Mucosa of descending colon (tissue), 3 donors: ENCODE measurements at regions not wholly inside any gene's neighbourhood (a gene's known extent, or its start where the extent isn't known, plus 50 kb on each side); places are given as distances from the start of the nearest gene placed in this dataset.

Experiments
- ATAC-seq: fragments of 200-7000 bp; cut with Tn5 transposase; one replicate; pipeline ENCODE4 v1.9.1; 2020; ENCODE audit warnings: mild to moderate bottlenecking, moderate library complexity
- DNase-seq, 3 donors: peaks; one replicate each; pipeline ENCODE4 v3.0.0-alpha.2; 2020
- H3K36me3 ChIP-seq: fragments of 200-600 bp; one replicate; pipeline ENCODE4 v1.8.0; 2021; ENCODE audit warnings: low read depth, mild to moderate bottlenecking
- H3K4me1 ChIP-seq: fragments of 200-600 bp; one replicate; pipeline ENCODE4 v1.8.0; 2021; ENCODE audit warnings: low read depth, mild to moderate bottlenecking
- H3K4me3 ChIP-seq: fragments of 200-600 bp; one replicate; pipeline ENCODE4 v1.8.0; 2021; ENCODE audit warnings: mild to moderate bottlenecking
- H3K9me3 ChIP-seq: fragments of 200-600 bp; one replicate; pipeline ENCODE4 v1.8.0; 2021; ENCODE audit warnings: mild to moderate bottlenecking
- intact Hi-C, 2 donors: fragments of 100-400 bp; cut with DNase I in 1 of 2; cut with micrococcal nuclease in 1 of 2; formaldehyde crosslinking; loops; one replicate each; pipeline versions ENCODE4 v1.11.0 to v1.11.1; 2022; cut with DNase I, micrococcal nuclease
- TF ChIP-seq, protein P1 (sequence below): fragments of 200-600 bp; IDR thresholded peaks from one replicate; pipeline ENCODE4 v1.8.0; 2022; ENCODE audit warnings: antibody characterized with exemption, mild to moderate bottlenecking
- donor health status: DM: no; HTN: no; CAD: no; lungs with moderate emphysema.
- donor health status: DM: no; HTN: no; CAD: no.
- donor health status: DM: no; HTN: yes; CAD: no.

- Histone ChIP-seq H3K4me3 (no peak overlapping the region), H3K9me3 (no peaks in the 10 kb centered on the region), H3K36me3 (no peaks in the 10 kb centered on the region), H3K4me1 (peaks cover 8% of the 10 kb centered on the region)
- TF ChIP-seq, protein P1, sequence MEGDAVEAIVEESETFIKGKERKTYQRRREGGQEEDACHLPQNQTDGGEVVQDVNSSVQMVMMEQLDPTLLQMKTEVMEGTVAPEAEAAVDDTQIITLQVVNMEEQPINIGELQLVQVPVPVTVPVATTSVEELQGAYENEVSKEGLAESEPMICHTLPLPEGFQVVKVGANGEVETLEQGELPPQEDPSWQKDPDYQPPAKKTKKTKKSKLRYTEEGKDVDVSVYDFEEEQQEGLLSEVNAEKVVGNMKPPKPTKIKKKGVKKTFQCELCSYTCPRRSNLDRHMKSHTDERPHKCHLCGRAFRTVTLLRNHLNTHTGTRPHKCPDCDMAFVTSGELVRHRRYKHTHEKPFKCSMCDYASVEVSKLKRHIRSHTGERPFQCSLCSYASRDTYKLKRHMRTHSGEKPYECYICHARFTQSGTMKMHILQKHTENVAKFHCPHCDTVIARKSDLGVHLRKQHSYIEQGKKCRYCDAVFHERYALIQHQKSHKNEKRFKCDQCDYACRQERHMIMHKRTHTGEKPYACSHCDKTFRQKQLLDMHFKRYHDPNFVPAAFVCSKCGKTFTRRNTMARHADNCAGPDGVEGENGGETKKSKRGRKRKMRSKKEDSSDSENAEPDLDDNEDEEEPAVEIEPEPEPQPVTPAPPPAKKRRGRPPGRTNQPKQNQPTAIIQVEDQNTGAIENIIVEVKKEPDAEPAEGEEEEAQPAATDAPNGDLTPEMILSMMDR = no peak
- DNase-seq = no peak
- intact Hi-C loops = no loop called here
- ATAC-seq = no peak
These were observed 520.0 kb upstream of the CLINT1 start for GRCh38 chr5:158378931-158379330.

DNA sequence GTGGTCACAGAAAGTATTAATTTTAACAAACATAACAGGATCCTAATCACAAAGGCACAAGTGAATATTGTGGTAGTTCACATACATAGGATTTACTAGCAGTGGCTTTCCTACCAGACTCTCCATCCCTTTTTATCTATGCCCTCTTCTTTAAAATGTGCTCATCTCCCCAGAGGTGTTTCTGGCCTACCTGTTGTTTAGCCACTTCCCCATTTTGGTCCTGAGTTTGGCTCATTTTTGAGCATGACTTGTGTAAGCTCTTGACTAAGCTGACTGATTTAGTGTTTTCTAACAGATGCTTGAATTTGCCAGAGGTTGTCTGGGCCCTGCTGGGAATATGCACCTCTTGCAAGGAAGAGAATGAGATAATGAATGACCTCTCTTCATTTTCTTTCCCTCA lies 517.7 kb upstream of the CLINT1 start:
- Histone ChIP-seq H3K36me3 (no peaks in the 10 kb centered on the region), H3K9me3 (no peaks in the 10 kb centered on the region), H3K4me1 (no peaks in the 10 kb centered on the region), H3K4me3 (no peak overlapping the region)
- no peak for ATAC-seq
- intact Hi-C loops = no loop called here
- DNase-seq = no peak
- TF ChIP-seq, protein P1 = no peak

DNA sequence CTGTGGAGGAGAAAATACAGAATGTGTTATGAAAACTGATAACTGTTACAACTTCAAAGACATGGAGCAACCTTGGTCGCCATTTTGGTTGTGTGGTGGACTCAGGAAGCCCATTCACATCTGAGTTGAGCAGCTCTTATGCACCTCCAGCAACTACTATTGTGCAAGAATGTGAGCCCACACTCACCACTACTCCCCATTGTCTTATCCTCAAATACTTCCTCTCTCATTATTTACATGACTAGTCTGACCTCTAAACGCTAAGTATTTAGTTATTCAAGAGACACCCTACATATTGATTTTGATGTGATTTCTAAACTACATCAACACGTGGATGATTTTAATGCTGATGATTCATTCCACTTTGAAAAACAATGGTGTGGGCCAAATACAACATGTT lies 516.6 kb upstream of the CLINT1 start:
- Histone ChIP-seq H3K36me3 (no peaks in the 10 kb centered on the region), H3K4me1 (no peaks in the 10 kb centered on the region), H3K9me3 (no peaks in the 10 kb centered on the region), H3K4me3 (no peak overlapping the region)
- TF ChIP-seq, protein P1 = no peak
- DNase-seq = no peak
- ATAC-seq = no peak
- intact Hi-C loops = no loop called here

DNA sequence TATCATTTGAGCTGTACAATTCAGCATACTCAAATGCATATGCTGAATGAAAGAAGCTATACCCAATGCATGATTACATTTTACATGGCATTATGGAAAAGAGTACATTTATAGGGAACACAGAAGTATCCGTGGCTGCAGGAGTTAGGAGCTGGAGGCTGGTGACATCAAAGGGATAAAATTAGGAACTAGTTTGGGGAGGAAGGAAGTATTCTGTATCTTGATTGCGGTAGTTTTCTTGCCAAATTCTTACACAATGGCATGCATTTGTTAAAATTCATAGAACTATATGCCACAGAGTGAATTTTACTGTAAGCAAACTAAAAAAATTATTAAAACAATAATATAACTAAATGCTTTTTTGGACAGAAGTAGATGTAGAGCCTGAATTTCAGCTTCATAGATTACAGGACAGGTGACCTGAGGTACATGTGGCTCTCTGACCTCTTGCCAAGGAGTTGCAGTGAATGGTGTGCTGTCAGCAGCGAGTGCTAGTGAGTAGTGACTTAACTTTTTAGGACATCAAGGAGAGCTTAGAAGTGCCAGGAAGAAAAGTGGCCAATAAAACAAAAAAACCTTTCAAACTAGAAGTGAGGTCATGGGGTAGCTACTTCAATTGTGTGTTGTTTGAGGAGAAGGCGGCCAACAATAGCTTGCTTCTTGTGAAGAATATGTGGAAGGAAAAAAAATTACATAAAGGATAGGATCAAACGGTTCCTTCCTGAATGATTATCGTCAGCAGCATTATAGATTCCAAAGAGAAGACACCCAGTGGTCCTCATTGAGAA lies 514.9 kb upstream of the CLINT1 start:
- Histone ChIP-seq H3K4me1 (no peaks in the 10 kb centered on the region), H3K4me3 (no peak overlapping the region), H3K9me3 (no peaks in the 10 kb centered on the region), H3K36me3 (no peaks in the 10 kb centered on the region)
- intact Hi-C loops = no loop called here
- TF ChIP-seq, protein P1 = no peak
- ATAC-seq (no peak), DNase-seq (no peak)

DNA sequence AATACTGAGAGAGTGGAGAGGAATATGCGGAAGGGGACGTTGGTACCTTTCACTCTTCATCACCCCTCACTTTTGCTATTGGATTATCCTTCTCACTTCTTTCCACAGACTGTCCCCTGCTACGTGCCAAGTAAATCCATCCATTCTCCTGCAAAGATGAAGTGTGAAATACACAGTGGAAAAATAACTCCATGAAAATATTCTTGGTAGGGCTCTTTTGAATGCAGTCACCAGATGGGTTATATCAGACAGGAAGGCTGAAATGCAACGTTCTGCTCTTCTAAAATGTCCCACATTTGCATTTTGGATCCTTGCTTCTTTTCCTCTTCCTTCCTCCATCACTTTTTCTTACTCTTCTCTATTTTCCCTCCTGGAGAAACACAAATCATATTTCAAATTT lies 510.3 kb upstream of the CLINT1 start:
- Histone ChIP-seq H3K36me3 (no peaks in the 10 kb centered on the region), H3K4me3 (no peak overlapping the region), H3K9me3 (no peaks in the 10 kb centered on the region), H3K4me1 (no peaks in the 10 kb centered on the region)
- TF ChIP-seq, protein P1 = no peak
- ATAC-seq = no peak
- intact Hi-C loops = no loop called here
- no peak for DNase-seq
